Left cardiac atrium (tissue), 4 donors: ENCODE measurements at regions not wholly inside any gene's neighbourhood (a gene's known extent, or its start where the extent isn't known, plus 50 kb on each side); places are given as distances from the start of the nearest gene placed in this dataset.

Experiments
- ATAC-seq, 2 donors: fragments of 200-7000 bp; cut with Tn5 transposase; one replicate each; pipeline ENCODE4 v1.9.1; 2020; ENCODE audit warnings: mild to moderate bottlenecking in 2 of 2, moderate library complexity in 2 of 2
- DNase-seq: peaks from one replicate; pipeline ENCODE4 v3.0.0-alpha.2; 2020
- intact Hi-C, 2 donors: fragments of 100-400 bp; cut with DNase I; formaldehyde crosslinking; loops; one replicate each; pipeline versions ENCODE4 v1.14.1 to v1.15.1; 2022 to 2023
- donor health status: DM: no; HTN: yes; CAD: no.
- donor health status: DM: no; HTN: yes; CAD: no; lungs with severe emphysema.
- donor health status: DM: yes; HTN: yes; CAD: no.
- donor health status: Dilated cardiomyopathy.

- intact Hi-C loops: no loop called here
- ATAC-seq: no peak
- DNase-seq: no peak
These were observed 1718.9 kb upstream of the MIR17HG start for GRCh38 chr13:89628567-89628966.

GRCh38 chr13:89650226-89650625, 1697.3 kb upstream of the MIR17HG start:
- no peak for ATAC-seq
- no peak for DNase-seq
- intact Hi-C loops: no loop called here

- ATAC-seq (no peak), DNase-seq (no peak)
- intact Hi-C loops: no loop called here
These were observed 1686.7 kb upstream of the MIR17HG start for GRCh38 chr13:89660752-89661151.

GRCh38 chr13:89673789-89674311, 1673.6 kb upstream of the MIR17HG start:
- intact Hi-C loops: no loop called here
- no peak for DNase-seq
- ATAC-seq: no peak

- DNase-seq: no peak
- intact Hi-C loops: no loop called here
- ATAC-seq: no peak
These were observed 1668.9 kb upstream of the MIR17HG start for GRCh38 chr13:89678466-89679121.

- intact Hi-C loops: no loop called here
- no peak for DNase-seq
- no peak for ATAC-seq
These were observed 1662.6 kb upstream of the MIR17HG start for GRCh38 chr13:89684896-89685295.

GRCh38 chr13:89686171-89686570, 1661.3 kb upstream of the MIR17HG start:
- intact Hi-C loops: no loop called here
- no peak for ATAC-seq
- no peak for DNase-seq

- no peak for ATAC-seq
- intact Hi-C loops: no loop called here
These were observed 1660.4 kb upstream of the MIR17HG start for GRCh38 chr13:89687066-89687465.

GRCh38 chr13:89688918-89689317, 1658.6 kb upstream of the MIR17HG start:
- intact Hi-C loops: no loop called here
- peak; percentile 17 for DNase-seq
- ATAC-seq: no peak

More at GRCh38 chr13:89687066-89687465, 1660.4 kb upstream of the MIR17HG start:
- DNase-seq: no peak

GRCh38 chr13:89694451-89694850, 1653.0 kb upstream of the MIR17HG start:
- ATAC-seq (no peak), DNase-seq (no peak)
- intact Hi-C loops: loop anchor here in 1 of 2 donors (10.0 kb wide), 1 partner anchor 330 kb away; no protein-coding TSS in a partner anchor

GRCh38 chr13:89695343-89696257, 1651.9 kb upstream of the MIR17HG start:
- peak in 1 of 2 donors; percentile 46 for ATAC-seq

GRCh38 chr13:89701913-89702312, 1645.6 kb upstream of the MIR17HG start:
- intact Hi-C loops: no loop called here
- DNase-seq (no peak), ATAC-seq (no peak)

More at GRCh38 chr13:89695343-89696257, 1651.9 kb upstream of the MIR17HG start:
- intact Hi-C loops: loop anchor here in 1 of 2 donors (10.0 kb wide), 1 partner anchor 331 kb away; no protein-coding TSS in a partner anchor
- no peak for DNase-seq

- ATAC-seq (no peak), DNase-seq (no peak)
- intact Hi-C loops: no loop called here
These were observed 1643.4 kb upstream of the MIR17HG start for GRCh38 chr13:89704040-89704439.

GRCh38 chr13:89708013-89708412, 1639.5 kb upstream of the MIR17HG start:
- intact Hi-C loops: no loop called here
- ATAC-seq (no peak), DNase-seq (no peak)

- intact Hi-C loops: no loop called here
- ATAC-seq (no peak), DNase-seq (no peak)
These were observed 1626.3 kb upstream of the MIR17HG start for GRCh38 chr13:89721216-89721615.

GRCh38 chr13:89726690-89727435, 1620.6 kb upstream of the MIR17HG start:
- DNase-seq: no peak
- intact Hi-C loops: no loop called here
- no peak for ATAC-seq

- DNase-seq: no peak
- intact Hi-C loops: no loop called here
- ATAC-seq: no peak
These were observed 1613.7 kb upstream of the MIR17HG start for GRCh38 chr13:89733829-89734228.

- DNase-seq (no peak), ATAC-seq (no peak)
- intact Hi-C loops: no loop called here
These were observed 1610.4 kb upstream of the MIR17HG start for GRCh38 chr13:89737051-89737450.

GRCh38 chr13:89738072-89738471, 1609.4 kb upstream of the MIR17HG start:
- intact Hi-C loops: no loop called here
- no peak for ATAC-seq
- DNase-seq: no peak
